DND-41 (cell line): ENCODE measurements at regions not wholly inside any gene's neighbourhood (a gene's known extent, or its start where the extent isn't known, plus 50 kb on each side); places are given as distances from the start of the nearest gene placed in this dataset.

Source experiments
- ATAC-seq: fragments of 200-7000 bp; cut with Tn5 transposase; 3 replicates; pipeline ENCODE4 v1.9.1; 2021; ENCODE audit warnings: low read depth; ENCODE audit not compliant: insufficient read depth
- DNase-seq: peaks from one replicate; pipeline ENCODE4 v3.0.0-alpha.2; 2020
- H2AFZ ChIP-seq: 2 replicates; pipeline ENCODE4 v1.6.0; 2012; ENCODE audit warnings: low read depth, low read length
- H3K27ac ChIP-seq: 2 replicates; pipeline ENCODE4 v1.5.1; 2012; ENCODE audit warnings: low read length, inconsistent platforms
- H3K27me3 ChIP-seq: fragments of 200-600 bp; sonication (generic); 2 replicates; pipeline ENCODE4 v1.6.0; 2012; ENCODE audit warnings: low read length, mild to moderate bottlenecking, inconsistent platforms; ENCODE audit not compliant: insufficient read depth, poor library complexity
- H3K36me3 ChIP-seq: 2 replicates; pipeline ENCODE4 v1.5.1; 2012; ENCODE audit warnings: low read length, inconsistent platforms; ENCODE audit not compliant: insufficient read depth
- H3K4me1 ChIP-seq: 2 replicates; pipeline ENCODE4 v1.5.1; 2012; ENCODE audit warnings: mild to moderate bottlenecking, low read length; ENCODE audit not compliant: insufficient read depth
- H3K4me2 ChIP-seq: 2 replicates; pipeline ENCODE4 v1.6.0; 2012; ENCODE audit warnings: mild to moderate bottlenecking, moderate library complexity, low read length, inconsistent platforms; ENCODE audit not compliant: insufficient read depth
- H3K4me3 ChIP-seq, 2 experiments: fragments of 200-600 bp in 1 of 2; shearing (Covaris generic) in 1 of 2; 2 replicates each; pipeline ENCODE4 v1.5.1; 2012 to 2016; ENCODE audit warnings: inconsistent platforms in 2 of 2, low read length in 2 of 2, mild to moderate bottlenecking in 2 of 2, low read depth in 1 of 2, moderate library complexity in 1 of 2
- H3K79me2 ChIP-seq: 2 replicates; pipeline ENCODE4 v1.6.0; 2012; ENCODE audit warnings: low read length, inconsistent platforms; ENCODE audit not compliant: insufficient read depth
- H3K9ac ChIP-seq: 2 replicates; pipeline ENCODE4 v1.6.0; 2012; ENCODE audit warnings: low read depth, mild to moderate bottlenecking, inconsistent platforms, low read length, moderate library complexity
- H3K9me3 ChIP-seq: 2 replicates; pipeline ENCODE4 v1.5.1; 2012; ENCODE audit warnings: low read length, moderate library complexity, mild to moderate bottlenecking, inconsistent platforms; ENCODE audit not compliant: insufficient read depth, severe bottlenecking
- H4K20me1 ChIP-seq: 2 replicates; pipeline ENCODE4 v1.6.0; 2012; ENCODE audit warnings: low read length; ENCODE audit not compliant: insufficient read depth
- EZH2 ChIP-seq: IDR thresholded peaks from 3 replicates; pipeline ENCODE4 v1.6.1; 2012; ENCODE audit warnings: borderline replicate concordance, low read depth, mild to moderate bottlenecking, moderate library complexity, low read length, inconsistent platforms; ENCODE audit not compliant: severe bottlenecking
- TF ChIP-seq, protein P1 (sequence below): IDR thresholded peaks from 2 replicates; pipeline ENCODE4 v1.5.1; 2012; ENCODE audit warnings: borderline replicate concordance, low read length, moderate library complexity, mild to moderate bottlenecking; ENCODE audit not compliant: poor library complexity, severe bottlenecking; ENCODE audit errors: extremely low read depth

DNA sequence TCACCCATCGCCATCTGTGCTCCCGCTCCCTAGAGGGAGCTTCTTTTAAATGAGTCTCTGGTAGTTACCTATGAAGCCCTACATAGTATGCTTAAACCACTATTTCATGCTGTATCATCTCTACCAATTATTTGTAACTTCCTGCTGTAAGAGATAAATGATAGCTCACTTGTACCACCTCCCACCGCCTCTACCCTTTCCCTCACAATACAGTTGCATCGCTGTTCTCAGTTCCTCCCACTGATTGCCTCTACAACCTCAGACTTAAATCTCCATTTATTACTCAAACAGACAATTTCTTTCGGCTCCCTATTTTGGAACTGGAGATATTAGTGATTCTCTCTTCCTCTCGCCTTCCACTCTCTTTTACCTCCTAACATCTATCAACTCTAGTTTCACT, 222.9 kb upstream of the ZC3H12C start:
- Histone ChIP-seq H3K9me3 (no peaks in the 10 kb centered on the region), H3K4me2 (no peak overlapping the region), H4K20me1 (no peaks in the 10 kb centered on the region), H3K27ac (no peak overlapping the region), H3K4me3 (no peak overlapping the region), H3K79me2 (no peaks in the 10 kb centered on the region), H3K36me3 (no peaks in the 10 kb centered on the region), H3K27me3 (no peaks in the 10 kb centered on the region), H2AFZ (no peak overlapping the region), H3K4me1 (no peaks in the 10 kb centered on the region), H3K9ac (no peak overlapping the region)
- no peak for DNase-seq
- ATAC-seq = no peak
- TF ChIP-seq EZH2 = no peak
- TF ChIP-seq, protein P1, sequence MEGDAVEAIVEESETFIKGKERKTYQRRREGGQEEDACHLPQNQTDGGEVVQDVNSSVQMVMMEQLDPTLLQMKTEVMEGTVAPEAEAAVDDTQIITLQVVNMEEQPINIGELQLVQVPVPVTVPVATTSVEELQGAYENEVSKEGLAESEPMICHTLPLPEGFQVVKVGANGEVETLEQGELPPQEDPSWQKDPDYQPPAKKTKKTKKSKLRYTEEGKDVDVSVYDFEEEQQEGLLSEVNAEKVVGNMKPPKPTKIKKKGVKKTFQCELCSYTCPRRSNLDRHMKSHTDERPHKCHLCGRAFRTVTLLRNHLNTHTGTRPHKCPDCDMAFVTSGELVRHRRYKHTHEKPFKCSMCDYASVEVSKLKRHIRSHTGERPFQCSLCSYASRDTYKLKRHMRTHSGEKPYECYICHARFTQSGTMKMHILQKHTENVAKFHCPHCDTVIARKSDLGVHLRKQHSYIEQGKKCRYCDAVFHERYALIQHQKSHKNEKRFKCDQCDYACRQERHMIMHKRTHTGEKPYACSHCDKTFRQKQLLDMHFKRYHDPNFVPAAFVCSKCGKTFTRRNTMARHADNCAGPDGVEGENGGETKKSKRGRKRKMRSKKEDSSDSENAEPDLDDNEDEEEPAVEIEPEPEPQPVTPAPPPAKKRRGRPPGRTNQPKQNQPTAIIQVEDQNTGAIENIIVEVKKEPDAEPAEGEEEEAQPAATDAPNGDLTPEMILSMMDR = no peak

DNA sequence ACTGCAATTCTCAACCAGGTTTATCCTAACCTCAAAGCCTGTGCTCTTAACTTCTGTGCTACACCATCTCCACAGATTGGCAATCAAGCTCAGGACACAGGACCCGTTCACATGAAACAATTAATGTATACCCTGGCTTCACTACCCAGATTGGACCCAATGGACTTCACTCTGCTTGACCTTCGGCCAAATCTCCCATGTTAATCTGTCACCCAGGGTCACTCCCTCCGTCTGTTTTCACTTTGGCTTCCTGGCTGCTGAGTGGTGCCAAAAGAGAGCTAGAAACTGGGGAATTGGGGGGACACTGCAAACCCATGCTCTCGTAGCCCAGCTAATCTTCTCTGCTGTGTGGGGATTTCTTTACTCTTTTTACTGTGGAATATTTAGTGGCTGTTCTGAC, 216.1 kb upstream of the ZC3H12C start:
- H3K79me2 ChIP-seq = no peaks in the 10 kb centered on the region
- no peak overlapping the region for H3K4me2 ChIP-seq
- no peak overlapping the region for H3K4me3 ChIP-seq
- ATAC-seq (no peak), DNase-seq (no peak)
- H3K36me3 ChIP-seq = no peaks in the 10 kb centered on the region
- no peaks in the 10 kb centered on the region for H3K27me3 ChIP-seq
- H4K20me1 ChIP-seq = no peaks in the 10 kb centered on the region
- H2AFZ ChIP-seq = no peak overlapping the region
- no peak for TF ChIP-seq EZH2
- TF ChIP-seq, protein P1 = no peak
- H3K27ac ChIP-seq = no peak overlapping the region
- H3K9me3 ChIP-seq = no peaks in the 10 kb centered on the region
- H3K4me1 ChIP-seq = no peaks in the 10 kb centered on the region
- H3K9ac ChIP-seq = no peak overlapping the region

DNA sequence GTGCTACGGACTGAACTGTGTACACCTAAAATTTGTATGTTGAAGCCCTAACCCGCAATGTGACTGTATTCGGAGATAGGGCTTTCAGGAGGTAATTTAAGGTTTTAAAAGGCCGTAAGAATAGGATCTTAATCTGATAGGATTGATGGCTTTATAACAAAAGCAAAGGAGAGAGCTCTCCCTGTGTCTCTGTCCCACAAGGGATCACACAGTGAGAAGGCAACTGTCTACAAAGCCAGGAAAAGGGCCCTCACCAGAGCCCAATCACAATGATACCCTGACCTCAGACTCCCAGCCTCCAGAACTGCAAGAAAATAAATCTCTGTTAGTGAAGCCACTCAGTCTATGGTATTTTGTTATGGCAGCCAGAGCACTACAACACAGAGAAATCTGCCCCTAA, 208.7 kb upstream of the ZC3H12C start:
- Histone ChIP-seq H3K36me3 (no peaks in the 10 kb centered on the region), H3K9me3 (no peaks in the 10 kb centered on the region), H3K79me2 (no peaks in the 10 kb centered on the region), H3K4me3 (no peak overlapping the region), H3K4me2 (no peak overlapping the region), H4K20me1 (no peaks in the 10 kb centered on the region), H3K27ac (no peak overlapping the region), H2AFZ (no peak overlapping the region), H3K9ac (no peak overlapping the region), H3K4me1 (no peaks in the 10 kb centered on the region), H3K27me3 (no peaks in the 10 kb centered on the region)
- no peak for TF ChIP-seq EZH2
- TF ChIP-seq, protein P1 = no peak
- ATAC-seq (no peak), DNase-seq (no peak)

DNA sequence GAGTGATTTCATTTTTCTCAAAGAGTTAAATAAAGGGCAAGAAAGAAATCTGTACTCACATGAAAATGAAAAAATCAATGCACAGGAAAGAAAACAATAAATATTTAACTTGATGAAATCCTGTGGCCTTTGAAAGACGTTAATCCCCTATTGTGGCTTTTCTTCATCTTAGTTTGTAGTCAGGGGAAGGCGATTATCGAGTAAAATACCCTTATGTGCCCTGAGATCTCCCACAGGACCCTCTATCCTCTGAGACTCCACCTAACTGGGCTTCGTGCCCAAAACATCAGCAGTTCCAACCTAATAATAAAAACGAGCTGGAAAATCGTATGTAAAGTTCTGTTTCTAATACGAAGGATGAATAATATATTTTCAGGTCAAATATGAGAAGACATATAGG, 208.2 kb upstream of the ZC3H12C start:
- TF ChIP-seq, protein P1 = no peak
- TF ChIP-seq EZH2 = no peak
- DNase-seq = no peak
- H2AFZ ChIP-seq = no peak overlapping the region
- no peak for ATAC-seq
- H4K20me1 ChIP-seq = no peaks in the 10 kb centered on the region
- no peak overlapping the region for H3K27ac ChIP-seq
- H3K9ac ChIP-seq = no peak overlapping the region
- no peaks in the 10 kb centered on the region for H3K9me3 ChIP-seq
- H3K36me3 ChIP-seq = no peaks in the 10 kb centered on the region
- H3K4me2 ChIP-seq = no peak overlapping the region
- H3K4me3 ChIP-seq = no peak overlapping the region
- H3K27me3 ChIP-seq = no peaks in the 10 kb centered on the region
- H3K79me2 ChIP-seq = no peaks in the 10 kb centered on the region
- no peaks in the 10 kb centered on the region for H3K4me1 ChIP-seq
